ENCODE measurements at regions not wholly inside any gene's neighbourhood (a gene's known extent, or its start where the extent isn't known, plus 50 kb on each side); places are given as distances from the start of the nearest gene placed in this dataset.

DNA sequence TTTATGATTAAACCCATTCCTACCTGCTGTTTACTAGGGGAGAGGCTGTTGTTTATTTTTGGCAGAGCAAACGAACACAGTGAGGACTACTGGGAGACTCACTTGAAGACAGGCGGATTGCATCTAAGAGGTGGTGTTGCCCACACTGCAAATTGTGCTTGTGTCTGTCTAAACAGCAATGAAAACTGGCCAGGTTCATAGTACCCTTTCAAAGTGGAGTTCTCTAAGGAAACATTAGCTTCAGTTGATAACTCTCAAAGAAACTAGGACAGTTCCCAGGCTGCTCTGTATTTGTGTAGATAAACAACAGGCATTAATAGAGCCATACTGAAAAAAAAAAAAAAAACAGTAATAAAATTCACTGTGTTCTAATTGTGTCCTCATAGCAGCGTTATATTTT is 466.0 kb upstream of the RGS6 start:
- no peak for DNase-seq (ENCODE audit: low spot score)

DNA sequence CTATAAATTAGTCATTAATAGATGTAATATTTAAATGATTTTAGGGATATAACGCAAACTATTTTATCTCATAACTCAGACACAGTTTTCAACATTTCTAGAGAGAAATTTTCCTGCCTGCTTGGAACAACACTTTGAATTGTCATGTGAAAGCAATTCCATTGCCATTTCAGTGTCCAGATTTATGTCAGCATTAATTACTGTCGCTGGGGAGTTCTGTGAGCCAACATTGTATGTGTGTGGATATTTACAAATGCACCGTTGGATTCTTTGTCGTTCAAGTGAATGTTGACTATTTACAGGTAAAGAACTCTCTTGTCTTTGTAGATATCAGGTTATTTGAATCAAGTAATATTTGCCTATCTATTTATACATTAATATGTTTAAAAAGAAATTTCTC is 465.3 kb upstream of the RGS6 start:
- DNase-seq (ENCODE audit: low spot score) = no peak

DNA sequence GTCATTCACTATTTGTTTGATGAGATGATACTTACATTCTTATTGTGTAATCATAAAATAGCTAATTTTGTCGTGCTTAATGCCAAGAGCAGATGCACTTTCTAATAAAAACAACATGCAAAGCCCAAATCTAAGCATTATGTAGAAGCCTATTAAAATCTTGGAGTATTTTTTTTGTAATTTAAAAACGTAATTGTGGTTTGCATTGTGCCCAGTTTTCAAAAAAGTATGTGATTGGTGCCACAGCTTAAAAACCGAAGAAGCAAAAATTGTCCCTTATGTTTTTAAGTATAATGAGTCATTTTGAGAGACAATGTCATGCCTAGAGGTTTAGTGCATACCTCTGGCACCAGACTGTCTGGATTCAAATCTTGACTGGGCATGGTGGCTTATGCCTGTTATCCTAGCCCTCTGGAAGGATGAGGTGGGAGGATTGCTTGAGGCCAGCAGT is 464.8 kb upstream of the RGS6 start:
- peak; percentile 10 for DNase-seq (ENCODE audit: low spot score)

DNA sequence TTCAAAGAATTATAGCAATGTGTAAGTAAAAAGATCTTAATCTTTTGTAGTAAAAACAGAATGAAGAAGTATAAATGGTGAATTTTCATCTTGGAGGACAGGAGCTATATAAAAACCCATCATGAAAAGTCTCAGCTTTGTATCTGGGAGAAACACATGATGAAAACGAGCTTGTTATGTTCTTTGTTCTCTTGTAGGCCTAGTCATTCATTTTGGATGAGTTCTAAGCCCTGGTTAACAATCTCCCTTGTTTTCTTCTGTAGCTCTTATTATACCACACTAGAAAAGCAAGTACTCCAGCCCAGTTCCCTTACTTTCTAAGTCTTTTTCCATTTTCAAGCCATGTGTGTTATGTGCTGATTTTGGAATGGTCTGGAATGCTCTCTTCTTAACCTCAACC is 463.5 kb upstream of the RGS6 start:
- DNase-seq (ENCODE audit: low spot score) = no peak

DNA sequence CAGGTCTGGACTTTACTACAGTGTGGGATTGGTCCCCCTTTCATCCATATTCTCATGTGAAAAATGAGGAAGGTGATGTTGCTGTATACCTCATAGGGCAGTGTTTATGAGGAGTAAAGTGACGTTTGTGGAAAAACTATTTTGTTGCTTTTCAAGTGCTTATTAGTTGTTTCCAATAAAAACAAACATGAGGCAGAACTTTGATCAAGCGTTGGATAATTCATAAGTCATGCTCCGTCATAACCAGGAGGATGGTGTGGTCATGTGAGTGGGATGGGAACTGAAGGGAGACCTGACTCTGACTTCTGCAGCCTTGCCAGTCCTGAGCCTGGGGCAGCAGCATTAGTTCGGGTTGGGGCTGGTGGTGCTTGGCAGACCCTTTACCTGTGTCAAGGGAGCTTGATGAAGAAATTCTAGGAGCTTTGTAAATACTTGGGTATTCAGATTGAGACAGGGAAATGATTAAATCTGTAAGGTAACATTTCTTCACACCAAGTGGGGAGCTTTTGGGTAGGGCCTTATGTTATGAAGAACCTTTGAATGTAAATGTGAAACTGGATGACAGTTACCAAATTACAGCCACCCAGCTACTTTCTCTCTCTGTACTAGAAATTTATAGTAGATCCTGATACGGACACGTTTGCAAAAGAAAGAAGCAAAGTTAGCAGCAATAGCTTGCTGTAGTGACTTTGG is 462.4 kb upstream of the RGS6 start:
- DNase-seq (ENCODE audit: low spot score) = no peak

DNA sequence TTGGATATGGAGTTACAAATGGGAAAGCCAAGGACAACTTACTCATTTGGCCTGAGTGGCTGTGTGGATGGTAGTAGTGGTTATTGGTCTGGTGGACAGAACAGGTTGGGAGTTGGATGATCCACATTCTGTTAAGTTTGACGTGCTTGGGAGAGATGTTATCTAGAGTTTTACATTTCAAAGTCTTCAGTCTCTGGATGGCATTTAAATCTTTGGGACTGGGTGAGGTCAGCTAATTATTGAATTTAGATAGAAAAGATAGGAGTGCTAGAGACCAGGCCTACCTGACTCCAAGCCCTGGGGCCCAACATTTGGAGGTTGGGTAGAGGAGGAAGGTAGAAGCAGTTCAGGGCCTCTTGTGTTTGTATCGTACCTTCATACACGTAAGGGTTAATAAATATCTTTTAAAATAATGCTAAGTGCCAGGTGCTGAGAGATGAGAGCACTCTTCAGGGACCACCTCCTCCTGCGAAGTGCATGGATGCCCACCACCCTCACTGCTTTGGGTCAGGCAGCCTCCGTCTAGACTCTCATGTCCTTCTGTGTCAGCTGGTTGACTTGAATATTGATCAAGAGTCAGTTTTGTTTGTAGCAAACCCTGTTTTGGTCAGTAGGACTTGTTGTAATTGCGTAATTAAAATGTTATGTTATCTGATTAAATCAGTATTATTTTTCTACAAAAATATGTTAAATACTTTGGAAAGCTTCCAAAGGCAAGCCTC is 460.4 kb upstream of the RGS6 start:
- DNase-seq (ENCODE audit: low spot score) = no peak

DNA sequence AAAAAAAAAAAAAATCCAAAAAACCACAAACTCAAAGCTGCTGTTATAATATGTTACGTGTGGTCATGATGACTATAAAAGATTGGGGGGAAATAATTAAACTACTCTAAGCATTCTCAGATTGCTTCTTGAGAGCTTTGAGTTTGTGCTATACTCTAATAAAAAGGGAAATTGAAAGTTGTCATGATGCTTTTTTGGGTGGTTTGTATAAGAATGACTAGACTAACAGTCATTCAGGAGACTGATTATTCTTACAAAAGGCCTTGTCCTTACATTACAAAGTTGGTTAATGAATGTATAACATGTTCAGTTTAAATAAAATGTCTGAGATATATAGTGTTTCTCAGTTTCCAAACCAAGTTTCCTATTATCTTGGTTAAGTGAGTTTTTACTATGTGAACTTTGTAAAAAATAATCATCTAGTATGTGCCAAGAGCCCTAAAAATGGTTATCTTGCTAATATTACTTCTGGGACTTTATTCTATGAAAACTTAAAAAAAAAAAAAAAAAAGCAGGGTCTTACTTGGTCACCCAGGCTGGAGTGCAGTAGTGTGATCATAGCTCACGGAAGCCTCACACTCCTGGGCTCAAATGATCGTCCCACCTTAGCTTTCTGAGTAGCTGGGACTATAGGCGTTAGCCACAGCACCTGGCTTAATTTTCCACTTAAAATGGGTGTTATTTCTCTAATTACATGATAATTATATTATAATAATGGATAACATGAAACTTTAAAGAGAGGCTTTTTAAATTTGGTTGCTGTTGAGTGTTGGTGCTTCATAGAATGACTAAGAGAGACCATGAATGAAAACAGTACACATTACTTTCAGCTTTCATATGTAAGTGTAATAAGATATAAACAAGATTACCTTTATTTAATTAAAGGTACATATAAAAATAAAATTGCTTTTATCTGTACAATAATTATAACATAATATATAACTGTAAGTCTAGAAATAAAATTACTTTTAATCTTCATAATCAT is 459.6 kb upstream of the RGS6 start:
- no peak for DNase-seq (ENCODE audit: low spot score)

DNA sequence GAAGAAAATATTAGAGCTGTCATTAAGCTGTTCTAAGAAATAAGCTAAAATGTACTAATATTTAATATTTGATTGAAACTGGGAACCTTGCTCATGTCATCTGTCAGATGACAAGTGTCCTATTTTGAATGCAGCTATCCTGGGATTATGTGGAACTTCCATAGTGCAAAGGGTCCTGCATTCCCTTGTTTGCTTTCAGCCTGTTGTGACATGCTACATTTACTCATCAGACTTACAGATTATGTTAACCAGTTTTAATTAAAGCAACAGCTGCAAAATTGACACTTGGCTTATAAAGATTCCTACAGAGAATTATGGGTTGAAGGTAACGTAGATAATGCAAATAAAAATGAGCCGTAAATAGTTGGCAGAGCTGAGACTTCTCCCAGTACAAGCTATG is 458.4 kb upstream of the RGS6 start:
- no peak for DNase-seq (ENCODE audit: low spot score)

DNA sequence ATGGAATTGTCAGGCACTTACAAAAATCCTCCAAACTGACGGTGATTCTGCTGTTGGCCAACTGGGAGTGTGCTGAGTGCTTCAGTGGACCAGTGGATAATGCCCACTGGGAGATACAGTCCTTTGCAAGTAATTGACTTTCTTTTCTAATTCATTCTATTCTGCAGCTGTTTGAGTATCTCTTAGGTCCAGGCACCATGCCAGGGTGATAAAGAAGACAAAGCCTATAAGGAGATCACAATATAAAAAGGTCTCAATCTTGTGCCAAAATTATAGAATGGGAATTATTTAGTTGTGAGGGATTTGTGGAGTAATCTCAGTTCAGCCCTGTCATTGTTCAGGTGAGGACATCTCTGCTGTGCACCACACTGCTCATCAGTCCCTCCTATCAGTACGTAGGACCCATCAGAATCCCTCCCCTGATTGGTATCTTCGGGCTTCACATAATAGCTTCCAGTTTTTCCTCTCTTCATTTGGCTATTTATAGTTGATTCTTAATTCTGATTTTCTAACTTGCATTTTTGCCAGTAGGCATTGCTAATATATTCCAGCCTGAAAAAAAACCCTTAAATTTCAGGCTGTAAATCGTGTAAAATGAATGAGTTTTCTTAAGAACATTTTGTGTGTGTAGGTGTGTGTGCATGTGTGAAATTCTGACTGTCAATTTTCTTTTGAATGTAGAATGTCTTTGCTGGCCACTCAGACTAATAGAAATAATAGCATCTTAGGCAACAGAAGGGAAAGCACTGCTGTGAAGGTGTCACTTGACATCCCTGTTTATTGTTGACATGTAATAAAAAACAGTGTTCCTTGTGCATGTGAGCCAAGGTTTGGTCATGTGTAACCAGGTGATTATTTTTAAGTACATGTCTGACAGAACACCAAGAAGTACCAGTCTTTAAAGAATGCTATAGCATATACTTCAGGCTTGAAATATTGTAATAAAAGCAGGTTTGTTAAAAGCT is 457.6 kb upstream of the RGS6 start:
- DNase-seq (ENCODE audit: low spot score) = no peak

DNA sequence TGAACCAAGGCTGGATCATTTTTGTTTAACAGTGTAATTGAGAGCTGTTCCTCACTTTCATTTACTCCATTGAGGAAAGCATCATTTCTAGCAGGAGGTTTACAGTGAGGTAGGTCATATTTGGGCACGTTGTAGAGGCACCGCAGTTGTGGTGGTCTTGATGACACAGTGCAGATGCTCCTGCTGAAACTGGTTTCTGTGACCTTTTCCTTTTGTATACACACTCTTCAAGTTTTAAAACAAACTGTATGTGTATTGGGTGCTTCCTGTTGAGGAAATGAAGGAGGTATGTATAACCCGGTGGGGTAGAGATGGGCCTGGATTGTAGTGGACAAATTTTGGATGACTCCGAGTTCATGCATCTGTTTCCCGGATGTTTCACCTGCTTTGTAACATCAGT is 456.3 kb upstream of the RGS6 start:
- DNase-seq (ENCODE audit: low spot score) = no peak

DNA sequence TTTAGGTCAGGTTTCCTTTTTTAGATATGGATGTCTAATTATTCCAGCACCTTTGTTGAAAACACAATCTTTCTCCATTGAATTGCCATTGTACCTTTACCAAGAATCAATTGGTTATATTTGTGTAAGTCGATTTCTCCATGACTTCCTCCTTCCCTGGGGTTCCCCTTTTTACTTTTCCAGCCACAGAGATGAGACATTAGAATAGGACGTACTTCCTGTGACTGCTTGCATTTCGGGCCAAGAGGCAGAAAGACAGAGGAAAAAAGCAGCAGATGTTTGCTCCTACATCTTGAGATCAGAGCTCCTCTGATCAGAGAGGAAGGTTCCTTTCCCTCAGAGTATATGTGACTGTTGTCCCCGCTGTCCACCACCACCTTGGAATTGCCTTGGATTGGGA is 453.7 kb upstream of the RGS6 start:
- peak; percentile 35 for DNase-seq (ENCODE audit: low spot score)

DNA sequence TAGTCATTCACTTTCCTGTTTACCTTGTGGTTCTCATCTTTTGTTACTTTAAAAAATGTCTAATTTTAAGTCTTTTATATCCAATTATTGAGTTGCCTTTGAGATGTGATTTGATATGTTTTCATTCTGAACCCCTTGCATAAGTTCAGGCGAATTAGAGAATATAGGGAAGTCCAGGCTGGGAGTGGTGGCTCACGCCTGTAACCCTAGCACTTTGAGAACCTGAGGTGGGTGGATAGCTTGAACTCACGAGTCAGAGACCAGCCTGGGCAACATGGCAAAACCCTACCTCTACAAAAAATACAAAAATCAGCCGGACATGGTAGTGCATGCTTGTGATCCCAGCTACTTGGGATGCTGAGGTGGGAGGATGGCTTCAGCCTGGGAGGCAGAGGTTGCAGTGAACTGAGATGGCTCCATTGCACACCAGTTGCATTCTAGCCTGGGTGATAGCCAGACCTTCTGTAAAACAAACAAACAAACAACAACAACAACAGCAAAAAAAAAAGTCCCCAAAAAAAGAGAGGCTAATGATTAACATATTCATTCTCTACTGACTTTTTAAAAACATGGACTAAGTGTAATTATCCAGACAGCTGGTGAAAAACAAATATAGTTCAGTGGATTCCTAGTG is 451.1 kb upstream of the RGS6 start:
- DNase-seq (ENCODE audit: low spot score) = no peak

DNA sequence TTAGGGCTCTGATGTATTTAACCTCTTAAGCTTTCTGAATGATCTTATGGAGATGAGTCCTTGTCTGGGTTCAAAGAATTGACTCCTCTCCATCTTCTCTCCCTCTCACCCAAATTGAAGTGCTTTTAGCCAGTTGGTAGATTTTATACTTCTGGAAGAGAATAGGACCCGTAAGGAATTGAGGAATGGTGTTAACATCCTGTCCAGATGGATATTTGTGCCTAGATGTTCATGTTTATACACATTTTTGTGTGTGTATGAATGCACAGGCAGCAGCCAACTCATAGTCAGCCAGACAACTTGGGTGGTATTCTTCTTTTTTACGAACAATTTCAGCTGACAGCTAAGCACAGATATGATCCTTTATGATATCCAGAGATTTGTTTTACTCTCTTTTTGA is 449.6 kb upstream of the RGS6 start:
- no peak for DNase-seq (ENCODE audit: low spot score)

DNA sequence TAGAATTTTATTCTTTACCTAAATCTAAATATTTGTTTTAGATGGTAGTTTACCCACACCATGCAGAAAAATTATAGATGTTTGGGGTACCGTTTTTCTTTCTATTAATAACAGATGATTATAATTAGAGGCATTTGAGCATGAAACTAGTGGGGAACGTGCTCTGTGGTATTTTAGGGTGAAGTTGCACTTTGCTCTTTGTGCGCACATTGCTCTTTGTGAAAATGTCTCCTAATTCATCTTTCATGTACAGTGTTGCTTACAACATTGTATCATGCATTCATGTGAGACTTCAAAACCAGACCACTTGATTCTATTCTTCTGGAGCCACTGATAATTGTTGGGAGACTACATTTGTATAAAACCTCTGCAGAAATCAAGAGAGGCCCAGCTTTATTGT is 449.1 kb upstream of the RGS6 start:
- no peak for DNase-seq (ENCODE audit: low spot score)

DNA sequence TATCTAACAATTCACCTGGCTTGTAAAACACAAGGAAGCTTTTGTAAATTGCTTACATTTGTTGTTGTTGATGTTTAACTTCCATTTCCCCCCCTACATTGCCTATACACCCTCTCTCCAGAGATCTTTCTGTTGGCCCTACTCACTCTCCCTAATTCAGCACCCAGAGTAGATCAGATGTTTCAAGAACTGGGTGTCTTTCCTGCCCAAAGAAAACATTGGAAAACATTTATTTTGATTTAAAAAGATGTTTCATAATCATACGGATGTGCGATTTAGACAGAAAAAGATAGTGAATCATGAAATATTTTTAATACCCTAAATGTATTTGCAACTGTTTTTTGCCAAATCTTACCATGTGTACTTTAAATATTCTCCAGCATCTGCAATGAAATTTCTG is 446.4 kb upstream of the RGS6 start:
- no peak for DNase-seq (ENCODE audit: low spot score)

DNA sequence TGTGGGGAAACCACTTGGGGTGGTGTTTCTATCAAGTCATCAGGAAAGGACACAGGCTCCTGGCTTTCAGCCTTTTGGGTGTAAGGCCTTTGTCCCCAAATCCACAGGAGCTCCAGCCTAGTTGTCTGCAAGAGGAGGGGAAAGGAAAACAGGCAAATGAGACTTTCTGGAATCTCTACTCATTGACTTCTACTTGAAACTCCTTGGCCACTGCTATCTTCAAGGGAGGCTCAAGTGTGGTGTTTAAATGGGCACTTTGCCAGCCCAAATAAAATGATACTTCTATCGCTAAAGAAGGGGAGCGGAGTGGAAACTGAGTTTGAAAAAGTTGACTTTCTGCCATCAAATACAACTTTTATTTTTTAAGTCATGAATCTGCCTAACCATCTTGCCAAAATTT is 445.9 kb upstream of the RGS6 start:
- DNase-seq (ENCODE audit: low spot score) = no peak

DNA sequence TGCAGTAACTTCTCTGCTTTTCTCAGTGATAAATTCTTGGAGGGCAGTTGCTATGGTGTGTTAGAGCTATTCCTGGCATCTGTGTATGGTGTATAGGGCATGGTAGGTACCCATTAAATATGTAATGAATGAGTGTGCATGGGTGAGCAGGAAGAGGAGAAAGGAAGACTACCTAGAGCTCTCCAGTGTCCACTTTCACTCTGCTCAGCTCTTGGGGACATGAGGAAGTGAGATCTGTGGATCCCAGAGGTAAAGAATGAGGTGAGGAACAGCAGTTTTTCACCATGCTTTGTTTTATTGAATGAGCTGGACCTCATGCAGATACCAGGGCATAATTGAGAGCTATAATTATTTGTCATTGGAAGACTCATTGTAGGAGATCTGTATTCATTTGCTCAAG is 444.8 kb upstream of the RGS6 start:
- DNase-seq (ENCODE audit: low spot score) = no peak

DNA sequence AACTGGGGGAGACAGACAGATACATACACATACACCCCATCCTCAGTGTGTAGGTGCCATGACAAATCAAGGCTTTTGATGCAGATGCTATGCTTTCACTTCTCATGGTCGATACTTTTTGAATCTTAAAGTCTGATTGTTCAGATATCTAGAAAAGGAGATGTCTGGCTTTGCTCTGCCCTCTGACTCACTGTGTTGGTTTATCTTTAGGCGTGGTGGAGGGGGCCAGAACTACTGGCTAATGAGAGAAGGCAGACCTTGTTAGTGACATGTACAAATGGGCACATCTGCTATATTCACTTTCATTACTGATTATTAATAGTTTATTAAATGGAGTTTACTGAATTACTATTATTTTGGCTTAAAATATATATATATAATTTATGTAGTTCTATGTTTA is 444.3 kb upstream of the RGS6 start:
- DNase-seq (ENCODE audit: low spot score) = no peak

DNA sequence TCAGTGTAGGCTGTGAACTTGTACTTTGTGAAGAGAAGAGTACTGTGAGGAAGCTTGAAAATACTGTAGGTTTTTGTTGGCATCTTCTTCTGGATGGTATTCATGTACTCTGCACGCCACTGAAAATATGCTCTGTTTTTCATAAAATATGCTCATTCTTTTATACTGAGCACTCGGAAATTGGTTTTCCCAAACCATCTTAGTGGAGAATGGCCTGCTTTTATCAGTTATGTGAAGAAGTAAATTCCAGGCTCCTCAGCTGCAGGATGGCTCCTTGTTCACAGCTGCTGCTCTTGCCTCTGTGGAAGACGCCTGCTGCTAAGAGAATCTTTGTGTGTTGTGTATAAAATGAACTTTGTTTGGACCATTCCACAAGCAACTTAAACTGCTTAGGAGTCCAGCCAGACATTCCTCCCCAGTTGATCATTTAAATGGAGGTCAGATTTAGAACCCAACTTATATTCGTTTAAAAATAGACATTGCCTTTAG is 443.5 kb upstream of the RGS6 start:
- DNase-seq (ENCODE audit: low spot score) = no peak

DNA sequence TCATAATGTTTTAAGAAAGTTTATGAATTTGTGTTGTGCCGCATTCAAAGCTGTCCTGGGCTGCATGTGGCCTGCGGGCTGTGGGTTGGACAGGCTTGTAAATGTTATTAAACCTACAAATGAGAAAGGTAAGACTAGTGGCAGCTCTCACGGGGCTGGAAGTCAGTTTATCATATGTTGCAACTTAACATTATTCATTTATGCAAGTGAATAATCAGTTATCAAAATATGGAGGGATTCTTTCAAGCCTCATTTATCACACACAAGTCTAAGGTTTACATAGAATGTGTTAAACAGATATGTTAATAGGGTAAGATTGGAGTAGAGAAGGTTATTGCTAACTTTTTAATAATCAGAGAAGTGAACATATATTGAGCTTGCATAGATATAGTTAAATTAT is 442.5 kb upstream of the RGS6 start:
- DNase-seq (ENCODE audit: low spot score) = no peak

DNA sequence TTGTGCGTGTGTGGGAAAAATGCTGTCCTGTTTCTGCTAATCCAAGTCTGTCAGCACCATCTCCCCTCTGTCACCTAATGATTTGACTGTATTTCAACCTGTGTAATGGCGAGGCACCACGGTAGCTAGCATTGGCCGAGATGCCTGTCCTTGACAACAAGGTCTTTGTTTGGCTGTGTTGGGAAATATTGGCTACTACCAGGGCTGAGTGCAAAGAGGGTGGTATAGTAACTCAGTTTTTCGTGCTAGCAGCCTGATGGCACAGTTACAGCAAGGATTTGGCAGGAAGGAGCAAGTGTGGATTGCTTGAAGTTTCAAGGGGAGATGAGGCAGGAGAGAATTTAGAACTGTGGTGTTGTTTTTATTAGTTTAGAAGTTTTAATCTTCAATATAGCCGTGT is 440.3 kb upstream of the RGS6 start:
- DNase-seq (ENCODE audit: low spot score) = no peak

All from A172 (cell line).